H1 (cell line): ENCODE measurements at regions not wholly inside any gene's neighbourhood (a gene's known extent, or its start where the extent isn't known, plus 50 kb on each side); places are given as distances from the start of the nearest gene placed in this dataset.

Source experiments
- CBX5 ChIP-seq: fragments of 300-800, 300-1000 bp; sonication (generic); IDR thresholded peaks from 2 replicates; pipeline ENCODE4 v1.7.1; 2016; ENCODE audit warnings: antibody characterized with exemption, low read length, low read depth
- CTCF ChIP-seq, 3 experiments: IDR thresholded peaks; 1 replicate in 2 of 3; 2 replicates in 1 of 3; pipeline versions ENCODE4 v1.5.1 to v1.6.1; 2011; ENCODE audit warnings: low read length in 3 of 3, mild to moderate bottlenecking in 3 of 3, inconsistent platforms in 2 of 3, low read depth in 1 of 3, moderate library complexity in 1 of 3; ENCODE audit not compliant: insufficient read depth in 1 of 3; ENCODE audit errors: control extremely low read depth in 1 of 3

- TF ChIP-seq CBX5 (no peak), CTCF (IDR thresholded peaks at IDR 0.05; ENCODE audit: control extremely low read depth in 1 of 3, insufficient read depth in 1 of 3, low read depth in 1 of 3, low read length in 3 of 3) (no peak)
Measured at GRCh38 chr1:48058135-48059025, 61.2 kb upstream of the TRABD2B start (continued).
